ENCODE measurements at regions not wholly inside any gene's neighbourhood (a gene's known extent, or its start where the extent isn't known, plus 50 kb on each side); places are given as distances from the start of the nearest gene placed in this dataset.

- no peaks in the 10 kb centered on the region for H3K4me1 ChIP-seq (ENCODE audit: insufficient read depth, low read length, severe bottlenecking)
- no peaks in the 10 kb centered on the region for H3F3A ChIP-seq (ENCODE audit: insufficient read depth, low read length)
- H2AFZ ChIP-seq (ENCODE audit: low read length): no peak overlapping the region
- no peak overlapping the region for H3K9ac ChIP-seq (ENCODE audit: low read length)
- H3K4me3 ChIP-seq (ENCODE audit: low read depth, low read length, poor library complexity, severe bottlenecking): no peak overlapping the region
- TF ChIP-seq CTCF (IDR thresholded peaks at IDR 0.05; ENCODE audit: low read length) (no peak), EZH2 (IDR thresholded peaks at IDR 0.05; ENCODE audit: borderline replicate concordance, low read length) (no peak)
- no peaks in the 10 kb centered on the region for H4K20me1 ChIP-seq (ENCODE audit: insufficient read depth, low read length)
- H3K36me3 ChIP-seq (ENCODE audit: insufficient read depth, low read length): no peaks in the 10 kb centered on the region
- no peak overlapping the region for H3K27ac ChIP-seq (ENCODE audit: low read depth, low read length, poor library complexity, severe bottlenecking)
- H3K79me2 ChIP-seq (ENCODE audit: insufficient read depth, low read length): no peaks in the 10 kb centered on the region
- no peaks in the 10 kb centered on the region for H3K9me3 ChIP-seq (ENCODE audit: low read length)
- H3K9me2 ChIP-seq (ENCODE audit: low read depth, low read length): no peaks in the 10 kb centered on the region
- H3K4me2 ChIP-seq (ENCODE audit: low read length): no peak overlapping the region
- H3K27me3 ChIP-seq (ENCODE audit: insufficient read depth, low read length): no peaks in the 10 kb centered on the region
These were observed 656.6 kb downstream of the TBC1D4 start for GRCh38 chr13:74825152-74825937.

- Histone ChIP-seq H3K79me2 (ENCODE audit: insufficient read depth, low read length) (no peaks in the 10 kb centered on the region), H3F3A (ENCODE audit: insufficient read depth, low read length) (no peaks in the 10 kb centered on the region), H4K20me1 (ENCODE audit: insufficient read depth, low read length) (no peaks in the 10 kb centered on the region), H3K4me2 (ENCODE audit: low read length) (no peak overlapping the region), H3K27me3 (ENCODE audit: insufficient read depth, low read length) (no peaks in the 10 kb centered on the region), H3K4me1 (ENCODE audit: insufficient read depth, low read length, severe bottlenecking) (no peaks in the 10 kb centered on the region), H3K9ac (ENCODE audit: low read length) (no peak overlapping the region), H3K36me3 (ENCODE audit: insufficient read depth, low read length) (no peaks in the 10 kb centered on the region), H3K9me2 (ENCODE audit: low read depth, low read length) (no peaks in the 10 kb centered on the region), H3K27ac (ENCODE audit: low read depth, low read length, poor library complexity, severe bottlenecking) (no peak overlapping the region), H3K4me3 (ENCODE audit: low read depth, low read length, poor library complexity, severe bottlenecking) (no peak overlapping the region), H3K9me3 (ENCODE audit: low read length) (no peaks in the 10 kb centered on the region), H2AFZ (ENCODE audit: low read length) (no peak overlapping the region)
- TF ChIP-seq EZH2 (IDR thresholded peaks at IDR 0.05; ENCODE audit: borderline replicate concordance, low read length) (no peak), CTCF (IDR thresholded peaks at IDR 0.05; ENCODE audit: low read length) (no peak)
These were observed 661.2 kb downstream of the TBC1D4 start for GRCh38 chr13:74820809-74821208.

- no peaks in the 10 kb centered on the region for H3K9me2 ChIP-seq (ENCODE audit: low read depth, low read length)
- H3K9ac ChIP-seq (ENCODE audit: low read length): no peak overlapping the region
- H3K4me3 ChIP-seq (ENCODE audit: low read depth, low read length, poor library complexity, severe bottlenecking): no peak overlapping the region
- H3K27me3 ChIP-seq (ENCODE audit: insufficient read depth, low read length): no peaks in the 10 kb centered on the region
- H3K36me3 ChIP-seq (ENCODE audit: insufficient read depth, low read length): no peaks in the 10 kb centered on the region
- no peaks in the 10 kb centered on the region for H3K79me2 ChIP-seq (ENCODE audit: insufficient read depth, low read length)
- H3K4me2 ChIP-seq (ENCODE audit: low read length): no peak overlapping the region
- H3K27ac ChIP-seq (ENCODE audit: low read depth, low read length, poor library complexity, severe bottlenecking): no peak overlapping the region
- no peaks in the 10 kb centered on the region for H3K4me1 ChIP-seq (ENCODE audit: insufficient read depth, low read length, severe bottlenecking)
- no peaks in the 10 kb centered on the region for H3F3A ChIP-seq (ENCODE audit: insufficient read depth, low read length)
- H3K9me3 ChIP-seq (ENCODE audit: low read length): no peaks in the 10 kb centered on the region
- no peak for TF ChIP-seq CTCF (IDR thresholded peaks at IDR 0.05; ENCODE audit: low read length)
- no peak for TF ChIP-seq EZH2 (IDR thresholded peaks at IDR 0.05; ENCODE audit: borderline replicate concordance, low read length)
- H2AFZ ChIP-seq (ENCODE audit: low read length): no peak overlapping the region
- no peaks in the 10 kb centered on the region for H4K20me1 ChIP-seq (ENCODE audit: insufficient read depth, low read length)
These were observed 662.4 kb downstream of the TBC1D4 start for GRCh38 chr13:74819549-74819948.

Data from OCI-LY1 (cell line).